ENCODE measurements at regions not wholly inside any gene's neighbourhood (a gene's known extent, or its start where the extent isn't known, plus 50 kb on each side); places are given as distances from the start of the nearest gene placed in this dataset.

- no peak overlapping the region for H3K4me3 ChIP-seq (ENCODE audit: low read depth, low read length)
- TF ChIP-seq, protein P1, sequence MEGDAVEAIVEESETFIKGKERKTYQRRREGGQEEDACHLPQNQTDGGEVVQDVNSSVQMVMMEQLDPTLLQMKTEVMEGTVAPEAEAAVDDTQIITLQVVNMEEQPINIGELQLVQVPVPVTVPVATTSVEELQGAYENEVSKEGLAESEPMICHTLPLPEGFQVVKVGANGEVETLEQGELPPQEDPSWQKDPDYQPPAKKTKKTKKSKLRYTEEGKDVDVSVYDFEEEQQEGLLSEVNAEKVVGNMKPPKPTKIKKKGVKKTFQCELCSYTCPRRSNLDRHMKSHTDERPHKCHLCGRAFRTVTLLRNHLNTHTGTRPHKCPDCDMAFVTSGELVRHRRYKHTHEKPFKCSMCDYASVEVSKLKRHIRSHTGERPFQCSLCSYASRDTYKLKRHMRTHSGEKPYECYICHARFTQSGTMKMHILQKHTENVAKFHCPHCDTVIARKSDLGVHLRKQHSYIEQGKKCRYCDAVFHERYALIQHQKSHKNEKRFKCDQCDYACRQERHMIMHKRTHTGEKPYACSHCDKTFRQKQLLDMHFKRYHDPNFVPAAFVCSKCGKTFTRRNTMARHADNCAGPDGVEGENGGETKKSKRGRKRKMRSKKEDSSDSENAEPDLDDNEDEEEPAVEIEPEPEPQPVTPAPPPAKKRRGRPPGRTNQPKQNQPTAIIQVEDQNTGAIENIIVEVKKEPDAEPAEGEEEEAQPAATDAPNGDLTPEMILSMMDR (IDR thresholded peaks at IDR 0.05; ENCODE audit: borderline replicate concordance, insufficient read depth, low read depth, low read length), result no peak
Observed at GRCh38 chr2:52668724-52669123, 1098.9 kb upstream of the CHAC2 start.

GRCh38 chr2:52659546-52659945 is 1108.1 kb upstream of the CHAC2 start:
- H3K4me3 ChIP-seq (ENCODE audit: low read depth, low read length), result no peak overlapping the region
- TF ChIP-seq, protein P1 (IDR thresholded peaks at IDR 0.05; ENCODE audit: borderline replicate concordance, insufficient read depth, low read depth, low read length), result no peak

DNA sequence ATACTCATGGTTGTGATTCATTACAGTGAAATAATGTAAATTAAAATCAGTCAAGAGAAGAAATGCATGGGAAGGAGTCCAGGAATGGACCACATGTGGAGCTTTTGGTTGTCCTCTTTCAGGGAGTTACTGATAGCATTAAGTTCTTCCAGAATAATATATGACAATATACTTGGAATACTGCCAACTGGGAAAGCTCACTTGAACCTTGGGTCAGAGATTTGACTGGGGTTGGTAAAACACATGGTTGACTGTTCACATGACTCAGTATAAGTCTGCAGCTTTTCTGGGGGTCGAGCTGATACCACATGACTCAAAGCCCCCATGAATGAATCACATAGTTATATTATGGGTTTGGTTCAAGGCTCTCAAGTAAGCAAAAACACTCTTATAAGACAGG is 1109.0 kb upstream of the CHAC2 start:
- no peak overlapping the region for H3K4me3 ChIP-seq (ENCODE audit: low read depth, low read length)
- TF ChIP-seq, protein P1 (IDR thresholded peaks at IDR 0.05; ENCODE audit: borderline replicate concordance, insufficient read depth, low read depth, low read length), result no peak

- TF ChIP-seq, protein P1 (IDR thresholded peaks at IDR 0.05; ENCODE audit: borderline replicate concordance, insufficient read depth, low read depth, low read length), result no peak
- no peak overlapping the region for H3K4me3 ChIP-seq (ENCODE audit: low read depth, low read length)
Observed at GRCh38 chr2:52639692-52640091, 1127.9 kb upstream of the CHAC2 start.

GRCh38 chr2:52632543-52632942 is 1135.1 kb upstream of the CHAC2 start:
- TF ChIP-seq, protein P1 (IDR thresholded peaks at IDR 0.05; ENCODE audit: borderline replicate concordance, insufficient read depth, low read depth, low read length), result no peak

GRCh38 chr2:52629944-52630343 is 1137.7 kb upstream of the CHAC2 start:
- H3K4me3 ChIP-seq (ENCODE audit: low read depth, low read length), result no peak overlapping the region
- TF ChIP-seq, protein P1 (IDR thresholded peaks at IDR 0.05; ENCODE audit: borderline replicate concordance, insufficient read depth, low read depth, low read length), result no peak

More at GRCh38 chr2:52632543-52632942, 1135.1 kb upstream of the CHAC2 start:
- H3K4me3 ChIP-seq (ENCODE audit: low read depth, low read length), result no peak overlapping the region

GRCh38 chr2:52629531-52629930 is 1138.1 kb upstream of the CHAC2 start:
- H3K4me3 ChIP-seq (ENCODE audit: low read depth, low read length), result no peak overlapping the region
- TF ChIP-seq, protein P1 (IDR thresholded peaks at IDR 0.05; ENCODE audit: borderline replicate concordance, insufficient read depth, low read depth, low read length), result no peak
